ENCODE measurements at regions not wholly inside any gene's neighbourhood (a gene's known extent, or its start where the extent isn't known, plus 50 kb on each side); places are given as distances from the start of the nearest gene placed in this dataset.

- no peak for DNase-seq (ENCODE audit: low spot score)
Observed at GRCh38 chr4:129350834-129351721, 255.1 kb downstream of the C4orf33 start.

GRCh38 chr4:129352480-129352879 is 256.5 kb downstream of the C4orf33 start:
- no peak for DNase-seq (ENCODE audit: low spot score)

- DNase-seq (ENCODE audit: low spot score), result no peak
Observed at GRCh38 chr4:129353490-129353889, 257.5 kb downstream of the C4orf33 start.

DNA sequence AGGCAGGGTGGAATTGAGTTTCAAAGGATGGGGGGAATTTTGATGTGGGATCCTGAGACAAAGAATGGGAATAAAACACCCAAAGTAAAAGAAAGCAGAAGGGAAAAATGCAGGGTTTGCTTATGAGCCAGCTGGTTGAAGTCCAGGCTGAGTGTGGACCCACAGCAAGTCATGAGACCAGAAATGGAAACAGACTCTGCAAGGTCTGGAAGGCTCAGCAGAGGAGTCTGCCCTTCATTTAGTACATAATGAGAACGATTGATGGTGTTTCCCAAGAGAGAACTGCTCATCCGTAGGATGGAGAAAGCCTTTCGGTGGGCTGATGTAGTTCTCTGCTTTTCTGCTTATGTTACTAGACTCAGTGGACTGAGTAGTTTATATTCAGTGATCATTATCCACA is 259.1 kb downstream of the C4orf33 start:
- DNase-seq (ENCODE audit: low spot score), result no peak

DNA sequence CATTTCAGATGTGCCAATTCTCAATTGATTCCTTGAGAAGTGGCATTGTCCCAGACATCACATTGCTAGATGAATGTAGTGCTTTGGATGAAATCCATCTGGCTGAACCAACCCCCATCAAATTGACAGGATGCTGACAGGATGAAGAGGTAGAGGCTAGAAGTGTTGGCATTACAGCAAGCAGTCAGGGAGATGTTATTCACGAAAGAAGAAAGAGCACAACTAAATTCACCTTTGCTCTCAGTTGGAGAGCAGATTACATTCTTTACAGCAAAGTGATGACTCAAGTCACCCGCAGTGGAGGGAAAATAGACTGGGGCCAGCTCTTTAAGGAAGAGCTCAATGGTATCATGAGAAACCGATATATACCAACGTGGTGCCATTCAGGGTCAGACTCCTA is 259.6 kb downstream of the C4orf33 start:
- DNase-seq (ENCODE audit: low spot score), result no peak

- DNase-seq (ENCODE audit: low spot score), result no peak
Observed at GRCh38 chr4:129358571-129358970, 262.6 kb downstream of the C4orf33 start.

DNA sequence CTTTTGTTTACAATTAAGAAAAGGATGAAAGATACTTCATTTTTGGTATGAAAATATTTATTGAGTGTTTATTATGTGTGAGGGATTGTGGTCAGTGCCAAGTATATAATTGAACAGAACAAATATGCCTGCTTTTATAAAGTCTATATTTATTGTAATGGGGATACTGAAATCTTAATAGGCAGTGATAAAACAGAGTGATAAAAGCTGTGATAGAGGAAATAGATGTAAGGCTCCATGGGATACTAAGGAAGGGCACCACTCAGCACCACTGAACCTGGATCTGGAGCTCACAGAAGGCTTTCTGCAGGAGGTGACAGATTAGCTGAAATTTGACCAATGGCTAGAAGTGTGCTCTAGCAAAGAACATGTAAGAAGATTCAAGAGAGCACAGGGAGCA is 263.5 kb downstream of the C4orf33 start:
- DNase-seq (ENCODE audit: low spot score), result no peak

- peak; percentile 88 for DNase-seq (ENCODE audit: low spot score)
Observed at GRCh38 chr4:129362691-129363274, 266.8 kb downstream of the C4orf33 start.

DNA sequence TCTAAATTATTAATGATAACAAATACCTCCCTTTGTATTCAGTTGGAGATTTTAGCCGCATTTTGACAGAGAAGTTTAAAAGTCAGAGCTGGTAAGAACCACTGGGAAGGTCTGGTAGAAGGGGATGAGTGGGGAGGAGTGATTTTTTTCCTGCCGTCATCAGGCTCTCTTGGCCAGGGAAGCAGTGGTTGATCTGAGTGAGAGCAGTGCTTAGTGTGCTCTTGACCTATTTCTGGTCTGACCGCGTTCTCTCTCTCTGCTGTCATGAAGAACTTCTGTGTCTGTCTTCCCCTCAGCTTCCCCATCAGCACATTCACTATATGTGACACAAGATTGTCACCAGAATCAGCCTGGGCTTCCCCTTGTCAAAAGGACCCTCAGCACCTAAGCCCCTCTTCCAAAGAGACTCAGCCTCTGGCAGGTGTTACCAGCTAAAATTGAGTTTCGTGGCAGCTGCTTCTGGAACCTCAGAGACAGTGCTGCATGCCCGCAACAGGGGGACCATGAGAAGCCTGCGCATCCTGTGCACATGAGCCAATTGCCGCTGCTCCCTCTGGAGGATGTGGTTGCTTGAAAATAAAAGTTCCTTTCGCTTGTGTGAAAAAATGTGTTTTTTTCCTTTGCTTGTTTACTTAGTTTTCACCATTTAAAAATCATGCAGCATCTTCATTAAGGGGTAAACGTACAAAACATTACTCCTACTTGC is 268.9 kb downstream of the C4orf33 start:
- no peak for DNase-seq (ENCODE audit: low spot score)

DNA sequence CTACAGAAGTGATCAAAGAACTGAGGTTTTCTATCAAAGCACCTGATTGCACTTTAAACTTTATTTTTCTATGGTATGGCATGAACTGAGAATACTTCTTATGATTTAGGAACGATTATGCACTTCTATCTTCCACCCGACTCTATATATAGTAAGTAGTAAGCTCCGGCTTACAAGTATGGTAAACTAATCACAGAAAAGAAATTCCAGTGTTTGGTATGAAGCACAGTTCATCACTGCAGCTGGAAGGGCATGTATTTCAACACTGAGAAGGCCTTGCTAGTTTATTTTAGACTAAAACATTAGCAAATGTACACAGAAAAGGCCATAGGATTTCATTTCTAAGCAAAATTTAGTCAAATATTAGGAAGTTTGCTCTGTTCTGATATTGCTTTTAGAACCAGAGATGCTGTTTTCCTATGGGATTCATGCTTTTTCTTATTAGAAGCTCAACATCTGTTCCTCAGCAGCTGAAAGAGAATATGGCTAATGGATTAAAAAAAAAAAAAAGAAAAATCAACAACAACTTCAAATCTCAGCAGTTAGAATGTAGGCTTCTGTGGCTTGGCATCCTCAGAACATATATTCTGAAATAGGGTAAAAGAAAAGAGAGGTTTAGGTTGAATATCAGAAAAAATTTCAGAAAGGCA is 273.5 kb downstream of the C4orf33 start:
- no peak for DNase-seq (ENCODE audit: low spot score)

- DNase-seq (ENCODE audit: low spot score), result no peak
Observed at GRCh38 chr4:129371065-129371464, 275.1 kb downstream of the C4orf33 start.

DNA sequence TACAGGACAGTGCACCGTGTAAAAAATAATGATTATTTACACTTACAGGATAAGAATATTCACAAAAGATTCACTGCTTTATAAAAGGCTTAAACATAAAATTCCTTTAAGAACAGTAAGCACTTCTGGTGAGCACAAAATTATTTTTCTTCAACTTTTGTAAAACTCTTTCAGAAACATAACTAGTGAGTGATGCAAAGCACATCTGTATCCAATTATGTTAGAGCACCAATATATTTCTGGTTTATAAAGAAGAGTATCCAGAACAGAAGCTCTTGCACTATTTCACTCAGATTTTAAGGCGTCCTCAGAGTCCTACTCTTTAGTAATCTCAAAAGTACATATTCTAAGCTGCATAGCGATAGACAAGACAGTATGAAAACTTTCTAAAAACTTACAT is 276.0 kb downstream of the C4orf33 start:
- no peak for DNase-seq (ENCODE audit: low spot score)

- no peak for DNase-seq (ENCODE audit: low spot score)
Observed at GRCh38 chr4:129377131-129377845, 281.3 kb downstream of the C4orf33 start.

DNA sequence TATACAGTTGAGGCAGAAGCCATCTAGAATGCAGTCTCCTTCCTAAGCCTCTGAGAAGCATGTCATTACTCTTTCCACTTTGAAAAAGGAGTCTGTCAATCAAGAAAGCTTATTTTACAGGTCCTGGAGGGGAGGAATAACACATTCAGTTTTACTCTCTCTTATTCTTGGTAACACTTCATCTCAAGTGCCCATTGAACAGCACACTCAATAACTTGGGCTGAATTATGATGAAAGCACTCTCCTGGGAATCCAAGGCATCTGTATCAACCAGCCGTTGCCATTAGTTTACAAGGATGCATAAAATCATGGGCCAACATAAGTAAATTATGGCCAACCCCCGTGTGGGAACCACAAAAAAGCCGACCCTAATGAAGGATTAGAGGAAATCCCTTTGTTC is 282.4 kb downstream of the C4orf33 start:
- no peak for DNase-seq (ENCODE audit: low spot score)

DNA sequence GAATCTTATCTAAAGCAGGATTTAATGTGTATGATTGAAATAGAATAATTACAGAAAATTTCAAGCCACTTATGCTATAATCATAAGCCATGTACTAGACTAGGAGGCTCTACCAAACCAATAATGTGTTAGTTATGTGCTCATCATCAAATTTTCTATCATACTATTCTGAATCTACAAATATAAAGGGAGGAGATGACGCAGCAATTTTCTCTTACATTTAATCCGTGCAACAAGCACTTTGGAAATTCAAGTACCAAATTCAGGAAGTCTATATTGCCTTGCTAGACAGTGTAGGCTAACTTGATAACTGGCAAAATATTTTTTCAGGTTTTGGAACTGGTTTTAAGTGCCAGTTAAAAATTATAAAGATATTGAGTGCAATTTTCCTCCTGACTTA is 283.5 kb downstream of the C4orf33 start:
- no peak for DNase-seq (ENCODE audit: low spot score)

DNA sequence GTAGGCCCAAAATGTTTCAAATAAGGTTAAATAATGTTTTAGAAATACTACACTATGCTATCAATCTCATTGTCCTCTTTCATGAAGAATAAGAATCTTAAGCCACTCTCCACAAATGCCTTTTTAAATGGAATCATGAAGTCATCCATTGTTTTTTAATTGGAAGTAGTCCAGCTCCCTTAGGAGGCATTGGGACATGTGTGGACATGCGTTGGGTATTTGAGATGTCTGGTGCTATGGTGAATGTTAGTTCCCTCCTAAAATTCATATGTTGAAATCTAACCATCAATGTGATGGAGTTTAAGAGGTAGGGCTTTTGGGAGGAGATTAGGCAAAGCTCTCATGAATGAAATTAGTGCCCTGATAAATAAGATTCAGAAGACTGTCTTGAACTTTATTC is 289.0 kb downstream of the C4orf33 start:
- DNase-seq (ENCODE audit: low spot score), result no peak

DNA sequence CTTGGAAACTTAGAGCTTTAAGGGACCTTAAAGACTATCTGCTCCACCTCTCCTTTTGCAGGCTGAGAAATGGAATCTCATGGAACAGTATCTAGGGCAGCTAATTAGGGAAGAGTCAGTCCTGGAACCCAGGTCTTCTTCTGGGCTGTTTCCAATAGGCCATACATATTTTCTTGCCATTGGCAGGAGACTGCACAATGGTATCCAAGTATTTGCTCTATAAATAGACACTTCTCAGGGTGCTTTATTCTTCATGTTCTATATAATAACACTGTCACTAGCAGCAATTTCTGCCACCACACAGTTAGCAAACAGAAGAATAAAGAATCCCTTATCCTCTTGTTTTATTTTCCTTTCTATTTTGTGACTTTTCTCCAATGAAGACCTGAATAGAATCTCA is 291.7 kb downstream of the C4orf33 start:
- DNase-seq (ENCODE audit: low spot score), result no peak

- DNase-seq (ENCODE audit: low spot score), result no peak
Observed at GRCh38 chr4:129393976-129394375, 298.0 kb downstream of the C4orf33 start.

DNA sequence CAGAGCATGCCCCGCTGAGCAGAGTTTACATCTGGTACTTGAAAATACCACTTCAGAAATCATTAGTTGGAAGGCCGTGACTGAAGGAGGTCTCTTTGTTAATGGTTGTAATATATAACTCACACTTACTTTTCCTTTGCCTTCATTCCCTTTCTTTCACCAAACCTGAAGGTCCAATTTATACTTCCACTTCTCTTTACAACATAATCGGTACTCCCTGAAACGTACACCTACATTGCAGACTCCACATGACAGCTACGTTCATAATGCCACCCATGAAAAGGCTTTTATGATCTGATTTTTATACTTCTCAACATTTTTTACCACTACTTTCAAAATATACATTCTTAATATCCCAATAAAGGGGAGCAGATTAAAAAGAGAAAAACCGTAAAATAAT is 298.7 kb downstream of the C4orf33 start:
- no peak for DNase-seq (ENCODE audit: low spot score)

- no peak for DNase-seq (ENCODE audit: low spot score)
Observed at GRCh38 chr4:129403848-129404247, 307.9 kb downstream of the C4orf33 start.

GRCh38 chr4:129410115-129410514 is 314.2 kb downstream of the C4orf33 start:
- DNase-seq (ENCODE audit: low spot score), result no peak

- DNase-seq (ENCODE audit: low spot score), result no peak
Observed at GRCh38 chr4:129415004-129415403, 319.1 kb downstream of the C4orf33 start.
